Uterus (tissue), 2 donors: ENCODE measurements at regions not wholly inside any gene's neighbourhood (a gene's known extent, or its start where the extent isn't known, plus 50 kb on each side); places are given as distances from the start of the nearest gene placed in this dataset.

ENCODE experiments used
- POLR2A ChIP-seq, 2 donors: fragments of 450-650 bp; IDR thresholded peaks; one replicate each; pipeline ENCODE4 v1.6.1; 2016; ENCODE audit warnings: antibody characterized with exemption in 2 of 2, mild to moderate bottlenecking in 1 of 2, moderate library complexity in 1 of 2
- TF ChIP-seq, protein P1 (sequence below), 4 experiments: fragments of 200-600 bp in 2 of 4; fragments of 450-650 bp in 2 of 4; sonication (generic) in 2 of 4; IDR thresholded peaks; one replicate each; pipeline ENCODE4 v1.5.1; 2016 to 2019; ENCODE audit warnings: antibody characterized with exemption in 4 of 4, mild to moderate bottlenecking in 2 of 4, moderate library complexity in 1 of 4

DNA sequence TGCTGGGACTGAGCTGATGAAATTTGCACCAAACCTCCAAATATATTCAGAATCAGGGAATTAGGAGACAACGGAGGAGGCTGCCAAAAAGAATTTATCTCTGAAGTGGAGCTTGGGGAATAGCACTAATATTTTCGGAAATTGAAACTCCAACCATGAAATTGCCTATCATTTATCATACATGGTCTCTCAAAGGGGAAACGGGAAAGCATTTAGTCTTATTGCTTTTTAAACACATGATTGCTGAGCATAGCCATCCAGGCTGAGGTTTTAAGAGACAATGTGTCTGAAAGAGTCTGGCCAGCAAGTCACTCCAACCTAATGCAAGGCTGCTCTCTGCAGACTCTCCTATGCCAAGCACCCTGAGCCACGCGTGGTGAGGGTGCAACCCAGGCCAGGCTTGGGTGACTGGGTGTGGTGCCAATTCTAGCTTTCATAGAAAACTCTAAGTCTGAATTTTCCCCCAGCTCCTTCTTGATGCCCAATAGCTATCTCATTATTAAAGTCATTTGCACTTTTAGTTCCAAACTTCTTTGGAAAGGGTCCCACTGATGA lies 200.2 kb downstream of the RPLP1 start:
- TF ChIP-seq, protein P1, sequence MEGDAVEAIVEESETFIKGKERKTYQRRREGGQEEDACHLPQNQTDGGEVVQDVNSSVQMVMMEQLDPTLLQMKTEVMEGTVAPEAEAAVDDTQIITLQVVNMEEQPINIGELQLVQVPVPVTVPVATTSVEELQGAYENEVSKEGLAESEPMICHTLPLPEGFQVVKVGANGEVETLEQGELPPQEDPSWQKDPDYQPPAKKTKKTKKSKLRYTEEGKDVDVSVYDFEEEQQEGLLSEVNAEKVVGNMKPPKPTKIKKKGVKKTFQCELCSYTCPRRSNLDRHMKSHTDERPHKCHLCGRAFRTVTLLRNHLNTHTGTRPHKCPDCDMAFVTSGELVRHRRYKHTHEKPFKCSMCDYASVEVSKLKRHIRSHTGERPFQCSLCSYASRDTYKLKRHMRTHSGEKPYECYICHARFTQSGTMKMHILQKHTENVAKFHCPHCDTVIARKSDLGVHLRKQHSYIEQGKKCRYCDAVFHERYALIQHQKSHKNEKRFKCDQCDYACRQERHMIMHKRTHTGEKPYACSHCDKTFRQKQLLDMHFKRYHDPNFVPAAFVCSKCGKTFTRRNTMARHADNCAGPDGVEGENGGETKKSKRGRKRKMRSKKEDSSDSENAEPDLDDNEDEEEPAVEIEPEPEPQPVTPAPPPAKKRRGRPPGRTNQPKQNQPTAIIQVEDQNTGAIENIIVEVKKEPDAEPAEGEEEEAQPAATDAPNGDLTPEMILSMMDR (IDR thresholded peaks at IDR 0.05) = no peak
- no peak for TF ChIP-seq POLR2A (IDR thresholded peaks at IDR 0.05)
